K562 (cell line): ENCODE measurements at regions not wholly inside any gene's neighbourhood (a gene's known extent, or its start where the extent isn't known, plus 50 kb on each side); places are given as distances from the start of the nearest gene placed in this dataset.

Source experiments
- ATAC-seq: fragments of 200-7000 bp; cut with Tn5 transposase; 3 replicates; pipeline ENCODE4 v1.9.1; 2020; ENCODE audit warnings: moderate library complexity
- BruUV-seq: library from RNA; stranded (reverse); fragments of 400-500 nt; replicated peaks from 2 replicates; lab custom pipeline; 2021; lab: Mats Ljungman, UMichigan
- CTCF ChIA-PET: fragments of 300-600 bp; formaldehyde crosslinking; extraction: SDS; loops from one replicate; lab custom pipeline; 2021; ENCODE audit warnings: low intra/inter-chr PET ratio; lab: Yijun Ruan, JAX
- POLR2A ChIA-PET: fragments of 300-600, 350-650 bp; sonication (Branson Sonifier 250); formaldehyde crosslinking; extraction: SDS; loops from one replicate; lab custom pipeline; 2021; ENCODE audit warnings: antibody characterized with exemption, inconsistent platforms; lab: Yijun Ruan, JAX
- DNase-seq, 4 experiments: peaks; one replicate each; pipeline versions ENCODE4 v3.0.0 to v3.0.0-alpha.2; 2011 to 2018; ENCODE audit warnings: low spot score in 3 of 4, mixed read lengths in 3 of 4; ENCODE audit errors: extremely low read depth in 1 of 4
- FAIRE-seq: peaks from 2 replicates; lab custom pipeline; 2011; peaks lifted over from hg19 to GRCh38; lab: Jason Lieb, UNC
- H2AFZ ChIP-seq: 2 replicates; pipeline ENCODE4 v1.6.0; 2011; ENCODE audit warnings: low read depth, low read length, control low read depth, inconsistent platforms
- H3K27ac ChIP-seq: fragments of 200-600 bp; 3 replicates; pipeline ENCODE4 v1.8.0; 2011; ENCODE audit warnings: low read depth, mild to moderate bottlenecking, control low read depth, inconsistent platforms, low read length, moderate library complexity, mixed read lengths; ENCODE audit errors: extremely low read depth
- H3K27me3 ChIP-seq, 2 experiments: fragments of 300-600 bp in 1 of 2; 2 replicates in 1 of 2; 3 replicates in 1 of 2; pipeline versions ENCODE4 v1.6.0 to v1.8.0; 2011; ENCODE audit warnings: inconsistent platforms in 2 of 2, low read length in 2 of 2, mild to moderate bottlenecking in 1 of 2, mixed read lengths in 1 of 2, moderate library complexity in 1 of 2; ENCODE audit not compliant: control insufficient read depth in 2 of 2, insufficient read depth in 2 of 2
- H3K36me3 ChIP-seq: fragments of 300-600 bp; 3 replicates; pipeline ENCODE4 v1.8.0; 2011; ENCODE audit warnings: mild to moderate bottlenecking, low read length, inconsistent platforms; ENCODE audit not compliant: control insufficient read depth, insufficient read depth
- H3K4me1 ChIP-seq, 2 experiments: fragments of 200-600 bp in 1 of 2; replicated peaks in 1 of 2; 2 replicates in 1 of 2; 3 replicates in 1 of 2; pipeline versions ENCODE4 v1.5.1 to v1.8.0; 2011; ENCODE audit warnings: inconsistent platforms in 2 of 2, low read length in 2 of 2, mild to moderate bottlenecking in 1 of 2, mixed read lengths in 1 of 2, moderate library complexity in 1 of 2; ENCODE audit not compliant: control insufficient read depth in 2 of 2, insufficient read depth in 2 of 2
- H3K4me2 ChIP-seq: 2 replicates; pipeline ENCODE4 v1.6.1; 2011; ENCODE audit warnings: low read length, control low read depth, inconsistent platforms, mixed read lengths; ENCODE audit not compliant: insufficient read depth
- H3K4me3 ChIP-seq: fragments of 200-600 bp; sonication (generic), shearing (Covaris generic); 2 replicates; pipeline ENCODE4 v1.5.1; 2016; ENCODE audit warnings: control low read depth, inconsistent platforms
- H3K79me2 ChIP-seq: fragments of 200-600 bp; 3 replicates; pipeline ENCODE4 v1.8.0; 2011; ENCODE audit warnings: low read length, inconsistent platforms; ENCODE audit not compliant: control insufficient read depth, insufficient read depth
- H3K9ac ChIP-seq, 2 experiments: 2 replicates each; pipeline versions ENCODE4 v1.6.0 to v1.6.1; 2011; ENCODE audit warnings: low read depth in 2 of 2, low read length in 2 of 2, control low read depth in 1 of 2, inconsistent platforms in 1 of 2, mild to moderate bottlenecking in 1 of 2, mixed read lengths in 1 of 2; ENCODE audit not compliant: insufficient read depth in 1 of 2
- H3K9me1 ChIP-seq: one replicate; pipeline ENCODE4 v1.6.0; 2011; ENCODE audit warnings: inconsistent platforms, mild to moderate bottlenecking, low read length, moderate library complexity; ENCODE audit not compliant: control insufficient read depth, insufficient read depth
- H3K9me3 ChIP-seq: replicated peaks from 2 replicates; pipeline ENCODE4 v1.5.1; 2011; ENCODE audit warnings: low read depth, low read length, inconsistent platforms; ENCODE audit not compliant: control insufficient read depth, insufficient read depth
- H4K20me1 ChIP-seq: replicated peaks from 2 replicates; pipeline ENCODE4 v1.6.1; 2011; ENCODE audit warnings: low read length, inconsistent platforms, mixed read lengths; ENCODE audit not compliant: control insufficient read depth, insufficient read depth
- BMI1 ChIP-seq: fragments of 150-350 bp; IDR thresholded peaks from 2 replicates; pipeline ENCODE4 v1.6.1; 2014; ENCODE audit warnings: low read length
- CEBPZ ChIP-seq: fragments of 150-350 bp; IDR thresholded peaks from 2 replicates; pipeline ENCODE4 v1.6.1; 2014; ENCODE audit warnings: low read depth, mild to moderate bottlenecking, low read length, borderline replicate concordance
- SMARCC2 ChIP-seq: fragments of 450-650 bp; IDR thresholded peaks from 2 replicates; pipeline ENCODE4 v1.6.1; 2017; ENCODE audit warnings: antibody characterized with exemption, moderate library complexity, mild to moderate bottlenecking, low read depth
- ZNF263 ChIP-seq: sonication (generic); formaldehyde crosslinking; IDR thresholded peaks from 2 replicates; pipeline ENCODE4 v1.8.0; 2022; ENCODE audit warnings: mild to moderate bottlenecking, missing genetic modification reagents, borderline replicate concordance
- WGBS: fragments of 100-300 bp; shearing (Covaris generic); methylation state at CpG from one replicate; pipeline ENCODE4 v1.1.6; 2016; ENCODE audit warnings: low coverage, mixed read lengths; ENCODE audit not compliant: insufficient coverage; ENCODE audit errors: missing lambda C conversion rate; 5-methylcytosine and 5-hydroxymethylcytosine counted together
- in situ Hi-C: fragments of 300-500 bp; cut with MboI; formaldehyde crosslinking; loops from 4 replicates; pipeline ENCODE4 v1.15.0; 2018; ENCODE audit warnings: inconsistent platforms, mixed read lengths
- intact Hi-C: fragments of 100-400 bp; cut with micrococcal nuclease; formaldehyde crosslinking; loops from 2 replicates; pipeline ENCODE4 v1.14.2; 2022

DNA sequence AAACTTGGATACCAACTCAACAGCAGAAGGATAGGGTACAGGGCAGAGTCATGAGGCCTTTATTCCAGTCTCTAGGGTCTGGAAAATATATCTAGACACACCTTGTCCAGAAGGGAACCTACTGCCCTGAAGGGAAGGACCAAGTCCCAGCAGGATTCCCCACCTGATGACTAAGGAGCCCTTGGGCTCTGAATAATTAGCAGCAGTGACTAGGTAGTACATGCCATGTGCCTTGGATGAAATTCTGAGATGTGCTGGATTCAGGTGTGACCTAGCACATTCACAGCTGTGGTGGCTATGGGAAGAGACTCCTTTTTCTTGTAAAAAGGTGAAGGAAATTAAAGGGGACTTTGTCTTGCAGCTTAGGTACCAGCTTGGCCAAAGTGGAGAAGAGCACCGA, 364.3 kb upstream of the PTCHD4 start:
- H3K27ac ChIP-seq: no peak overlapping the region
- ATAC-seq (no peak), DNase-seq (no peak), FAIRE-seq (no peak)
- no TSS peak for BruUV-seq
- H3K4me1 ChIP-seq: no peaks in the 10 kb centered on the region
- H3K79me2 ChIP-seq: no peaks in the 10 kb centered on the region
- no peak for TF ChIP-seq ZNF263 (CRISPR knock-in tag)
- no peak for TF ChIP-seq CEBPZ
- no peak for TF ChIP-seq SMARCC2
- TF ChIP-seq BMI1: no peak
- no peaks in the 10 kb centered on the region for H4K20me1 ChIP-seq
- H3K36me3 ChIP-seq: no peaks in the 10 kb centered on the region
- no peaks in the 10 kb centered on the region for H3K27me3 ChIP-seq
- no peak overlapping the region for H3K9ac ChIP-seq
- H3K9me1 ChIP-seq: no peaks in the 10 kb centered on the region
- H3K4me2 ChIP-seq: no peak overlapping the region
- intact Hi-C loops (no loop called here), in situ Hi-C loops (no loop called here)
- no peak overlapping the region for H3K4me3 ChIP-seq
- POLR2A ChIA-PET: interaction anchor here (0.8 kb wide), 1 partner anchor 256 kb away, joined by 3 read pairs; no protein-coding TSS in a partner anchor
- H3K9me3 ChIP-seq: no peaks in the 10 kb centered on the region; the same call in none of the 2 replicates
- WGBS: 0% methylated on average over 1 of the region's 1 CpG
- no peak overlapping the region for H2AFZ ChIP-seq
- CTCF ChIA-PET: no interaction called here
